IMR-90 (cell line): ENCODE measurements at regions not wholly inside any gene's neighbourhood (a gene's known extent, or its start where the extent isn't known, plus 50 kb on each side); places are given as distances from the start of the nearest gene placed in this dataset.

ENCODE experiments used
- ATAC-seq: fragments of 200-7000 bp; cut with Tn5 transposase; 2 replicates; pipeline ENCODE4 v1.9.1; 2020; ENCODE audit warnings: low read depth, mild to moderate bottlenecking, moderate library complexity
- BruUV-seq: library from RNA; stranded (reverse); fragments of 400-500 nt; replicated peaks from 2 replicates; lab custom pipeline; 2021; lab: Mats Ljungman, UMichigan
- CTCF ChIA-PET: fragments of 300-600 bp; formaldehyde crosslinking; extraction: SDS; loops from one replicate; lab custom pipeline; 2021; ENCODE audit warnings: antibody characterized with exemption; lab: Yijun Ruan, JAX
- POLR2A ChIA-PET: fragments of 300-600 bp; sonication (Branson Sonifier 250); formaldehyde crosslinking; loops from one replicate; lab custom pipeline; 2022; ENCODE audit warnings: antibody characterized with exemption; ENCODE audit not compliant: unreplicated experiment; lab: Charles Lee
- DNase-seq: peaks from one replicate; pipeline ENCODE4 v3.0.0; 2013
- H2AFZ ChIP-seq: replicated peaks from 2 replicates; pipeline ENCODE3; 2013; ENCODE audit warnings: low read length, mild to moderate bottlenecking; ENCODE audit not compliant: poor library complexity
- H2AK5ac ChIP-seq: 2 replicates; pipeline ENCODE4 v1.6.1; 2013; ENCODE audit warnings: low read depth, low read length, inconsistent platforms
- H2AK9ac ChIP-seq: replicated peaks from 2 replicates; pipeline ENCODE3; 2013; ENCODE audit warnings: mild to moderate bottlenecking, low read depth, low read length, moderate library complexity; ENCODE audit not compliant: poor library complexity
- H2BK120ac ChIP-seq: 2 replicates; pipeline ENCODE4 v1.6.1; 2013; ENCODE audit warnings: low read depth, low read length, inconsistent platforms
- H2BK15ac ChIP-seq: 3 replicates; pipeline ENCODE4 v1.6.1; 2013; ENCODE audit warnings: low read depth, low read length, inconsistent platforms
- H2BK20ac ChIP-seq: 2 replicates; pipeline ENCODE4 v1.6.1; 2013; ENCODE audit warnings: low read depth, mild to moderate bottlenecking, inconsistent platforms, low read length, moderate library complexity
- H2BK5ac ChIP-seq: 2 replicates; pipeline ENCODE4 v1.6.1; 2013; ENCODE audit warnings: mild to moderate bottlenecking, low read depth, low read length, inconsistent platforms; ENCODE audit not compliant: poor library complexity, severe bottlenecking
- H3K14ac ChIP-seq: replicated peaks from 2 replicates; pipeline ENCODE4 v1.6.1; 2013; ENCODE audit warnings: low read depth, low read length, inconsistent platforms
- H3K18ac ChIP-seq: 2 replicates; pipeline ENCODE4 v1.6.1; 2013; ENCODE audit warnings: low read depth, low read length, control low read depth
- H3K23ac ChIP-seq: 2 replicates; pipeline ENCODE4 v1.6.1; 2013; ENCODE audit warnings: low read depth, low read length, inconsistent platforms
- H3K27ac ChIP-seq: 2 replicates; pipeline ENCODE4 v1.5.1; 2013; ENCODE audit warnings: mild to moderate bottlenecking, control low read depth, low read length; ENCODE audit not compliant: insufficient read depth
- H3K27me3 ChIP-seq: 2 replicates; pipeline ENCODE4 v1.6.1; 2013; ENCODE audit warnings: low read length; ENCODE audit not compliant: control insufficient read depth, insufficient read depth
- H3K36me3 ChIP-seq: 2 replicates; pipeline ENCODE4 v1.6.1; 2013; ENCODE audit warnings: low read length, mixed read lengths; ENCODE audit not compliant: control insufficient read depth, insufficient read depth
- H3K4ac ChIP-seq: 2 replicates; pipeline ENCODE4 v1.6.1; 2013; ENCODE audit warnings: low read depth, low read length, inconsistent platforms
- H3K4me1 ChIP-seq: 2 replicates; pipeline ENCODE4 v1.6.1; 2013; ENCODE audit warnings: low read length, mixed read lengths; ENCODE audit not compliant: control insufficient read depth, insufficient read depth
- H3K4me2 ChIP-seq: 2 replicates; pipeline ENCODE4 v1.6.1; 2013; ENCODE audit warnings: low read depth, mild to moderate bottlenecking, control low read depth, low read length, moderate library complexity
- H3K4me3 ChIP-seq: 2 replicates; pipeline ENCODE4 v1.5.1; 2013; ENCODE audit warnings: low read depth, mild to moderate bottlenecking, control low read depth, low read length, moderate library complexity; ENCODE audit not compliant: insufficient read depth
- H3K56ac ChIP-seq: 2 replicates; pipeline ENCODE4 v1.6.1; 2013; ENCODE audit warnings: low read length, inconsistent platforms; ENCODE audit not compliant: insufficient read depth; ENCODE audit errors: extremely low read depth
- H3K79me1 ChIP-seq, 2 experiments: 2 replicates each; pipeline ENCODE4 v1.6.1; 2013; ENCODE audit warnings: low read length in 2 of 2, inconsistent platforms in 1 of 2, low read depth in 1 of 2
- H3K9ac ChIP-seq: 2 replicates; pipeline ENCODE4 v1.6.1; 2013; ENCODE audit warnings: low read depth, low read length, control low read depth
- H3K9me1 ChIP-seq: 2 replicates; pipeline ENCODE4 v1.6.1; 2013; ENCODE audit warnings: low read length, inconsistent platforms; ENCODE audit not compliant: insufficient read depth
- H3K9me3 ChIP-seq: 2 replicates; pipeline ENCODE4 v1.6.1; 2013; ENCODE audit warnings: low read length; ENCODE audit not compliant: control insufficient read depth, insufficient read depth
- H4K20me1 ChIP-seq: 2 replicates; pipeline ENCODE4 v1.6.1; 2013; ENCODE audit warnings: low read length, inconsistent platforms; ENCODE audit not compliant: insufficient read depth
- H4K5ac ChIP-seq: 2 replicates; pipeline ENCODE4 v1.6.1; 2013; ENCODE audit warnings: mild to moderate bottlenecking, low read depth, low read length, control low read depth
- H4K8ac ChIP-seq, 2 experiments: 2 replicates each; pipeline ENCODE4 v1.6.1; 2013; ENCODE audit warnings: low read depth in 2 of 2, low read length in 2 of 2, control low read depth in 1 of 2, inconsistent platforms in 1 of 2
- H4K91ac ChIP-seq: 2 replicates; pipeline ENCODE4 v1.6.1; 2013; ENCODE audit warnings: low read depth, low read length, inconsistent platforms; ENCODE audit not compliant: insufficient read depth
- CHD1 ChIP-seq: IDR thresholded peaks from 2 replicates; pipeline ENCODE4 v1.6.1; 2012; ENCODE audit warnings: low read depth, low read length, improper control_type of control experiment
- USF2 ChIP-seq: fragments of 150-350 bp; IDR thresholded peaks from 2 replicates; pipeline ENCODE4 v1.6.1; 2017; ENCODE audit warnings: mild to moderate bottlenecking, antibody characterized with exemption, low read length, low read depth
- WGBS, 2 experiments: methylation state at CpG; one replicate each; pipeline versions ENCODE4 v1.1.5 to v1.1.7; 2013; ENCODE audit warnings: missing lambda C conversion rate in 2 of 2; ENCODE audit not compliant: insufficient read length in 1 of 2; ENCODE audit errors: extremely low coverage in 2 of 2; 5-methylcytosine and 5-hydroxymethylcytosine counted together
- dilution Hi-C: fragments of 300-500 bp; cut with HindIII; formaldehyde crosslinking; loops from one replicate; pipeline ENCODE4 v1.14.3; 2018; ENCODE audit warnings: low sequenced_read_pairs; ENCODE audit not compliant: unreplicated experiment
- in situ Hi-C: fragments of 300-500 bp; cut with MboI; formaldehyde crosslinking; loops from 3 replicates; pipeline ENCODE4 v1.14.3; 2019; ENCODE audit warnings: low sequenced_read_pairs, inconsistent platforms, mixed read lengths
- intact Hi-C: fragments of 100-400 bp; cut with micrococcal nuclease; formaldehyde crosslinking; loops from 2 replicates; pipeline ENCODE4 v1.10.0; 2022

GRCh38 chr2:151114874-151115273 lies 146.8 kb downstream of the RBM43 start:
- ChIA-PET POLR2A (no interaction called here), CTCF (interaction anchor here (0.5 kb wide), 1 partner anchor 22 kb away, joined by 4 read pairs; no protein-coding TSS in a partner anchor)
- Histone ChIP-seq H4K5ac (no peak overlapping the region), H2AFZ (no peak overlapping the region), H3K79me1 (no peaks in the 10 kb centered on the region), H2BK5ac (no peak overlapping the region), H3K27ac (no peak overlapping the region), H3K4me1 (no peaks in the 10 kb centered on the region), H2AK9ac (no peak overlapping the region), H3K4ac (no peak overlapping the region), H3K4me3 (no peak overlapping the region), H3K23ac (no peak overlapping the region), H3K36me3 (no peaks in the 10 kb centered on the region), H3K27me3 (no peaks in the 10 kb centered on the region), H2BK120ac (no peak overlapping the region), H3K18ac (no peak overlapping the region), H4K91ac (no peak overlapping the region), H3K56ac (no peak overlapping the region), H3K9me3 (0 out of 2 replicates have a peak, but pooled peaks cover 2% of the 10 kb centered on the region), H3K9me1 (no peaks in the 10 kb centered on the region), H3K4me2 (no peak overlapping the region), H2BK20ac (no peak overlapping the region), H4K20me1 (no peaks in the 10 kb centered on the region), H2BK15ac (no peak overlapping the region), H3K9ac (no peak overlapping the region), H4K8ac (no peak overlapping the region), H2AK5ac (no peak overlapping the region), H3K14ac (no peak overlapping the region; the same call in 1 of the 2 replicates)
- intact Hi-C loops: no loop called here
- peak; percentile 5 for DNase-seq
- dilution Hi-C loops: no loop called here
- no peak for ATAC-seq
- TF ChIP-seq USF2: no peak
- TF ChIP-seq CHD1: no peak
- WGBS, 2 experiments: no CpG with 5 or more reads among the region's 3 CpGs
- in situ Hi-C loops: no loop called here
- no TSS peak for BruUV-seq
